BJ (cell line): ENCODE measurements at regions not wholly inside any gene's neighbourhood (a gene's known extent, or its start where the extent isn't known, plus 50 kb on each side); places are given as distances from the start of the nearest gene placed in this dataset.

ENCODE experiments used
- CTCF ChIA-PET: fragments of 350-600 bp; formaldehyde crosslinking; extraction: SDS; loops from one replicate; lab custom pipeline; 2021; ENCODE audit warnings: antibody characterized with exemption, inconsistent platforms; lab: Yijun Ruan, JAX
- POLR2A ChIA-PET: fragments of 300-600 bp; sonication (Branson Sonifier 250); formaldehyde crosslinking; extraction: SDS; loops from one replicate; lab custom pipeline; 2021; ENCODE audit warnings: antibody characterized with exemption; lab: Charles Lee
- DNase-seq: peaks from one replicate; pipeline ENCODE4 v3.0.0-alpha.2; 2011; ENCODE audit warnings: low read depth
- H3K27me3 ChIP-seq: 2 replicates; pipeline ENCODE4 v1.6.0; 2011; ENCODE audit warnings: low read length; ENCODE audit not compliant: control insufficient read depth, insufficient read depth
- H3K36me3 ChIP-seq: 2 replicates; pipeline ENCODE4 v1.5.1; 2011; ENCODE audit warnings: low read length; ENCODE audit not compliant: control insufficient read depth, insufficient read depth
- H3K4me3 ChIP-seq: 2 replicates; pipeline ENCODE4 v1.5.1; 2011; ENCODE audit warnings: low read depth, mild to moderate bottlenecking, control low read depth, low read length
- CTCF ChIP-seq: IDR thresholded peaks from 2 replicates; pipeline ENCODE4 v1.5.1; 2011; ENCODE audit warnings: low read depth, mild to moderate bottlenecking, control low read depth, inconsistent platforms, low read length, moderate library complexity; ENCODE audit not compliant: insufficient read depth

GRCh38 chr10:36500266-36500665, 625.1 kb upstream of the ANKRD30A start:
- Histone ChIP-seq H3K27me3 (no peaks in the 10 kb centered on the region), H3K4me3 (no peak overlapping the region), H3K36me3 (no peaks in the 10 kb centered on the region)
- TF ChIP-seq CTCF = no peak
- ChIA-PET POLR2A (no interaction called here), CTCF (no interaction called here)
- DNase-seq = no peak

GRCh38 chr10:36499693-36500092, 625.7 kb upstream of the ANKRD30A start:
- H3K36me3 ChIP-seq = no peaks in the 10 kb centered on the region
- no peak for TF ChIP-seq CTCF
- CTCF ChIA-PET = no interaction called here
- no peaks in the 10 kb centered on the region for H3K27me3 ChIP-seq
- POLR2A ChIA-PET = no interaction called here
- DNase-seq = peak; percentile 17
- no peak overlapping the region for H3K4me3 ChIP-seq

GRCh38 chr10:36496758-36497157, 628.6 kb upstream of the ANKRD30A start:
- Histone ChIP-seq H3K27me3 (no peaks in the 10 kb centered on the region), H3K36me3 (no peaks in the 10 kb centered on the region), H3K4me3 (no peak overlapping the region)
- CTCF ChIA-PET = no interaction called here
- POLR2A ChIA-PET = no interaction called here
- TF ChIP-seq CTCF = no peak
- no peak for DNase-seq

GRCh38 chr10:36494371-36494770, 631.0 kb upstream of the ANKRD30A start:
- CTCF ChIA-PET = no interaction called here
- DNase-seq = peak; percentile 56
- H3K4me3 ChIP-seq = no peak overlapping the region
- TF ChIP-seq CTCF = no peak
- no peaks in the 10 kb centered on the region for H3K27me3 ChIP-seq
- POLR2A ChIA-PET = no interaction called here
- no peaks in the 10 kb centered on the region for H3K36me3 ChIP-seq

- no peak overlapping the region for H3K4me3 ChIP-seq
- no peak for DNase-seq
- no peak for TF ChIP-seq CTCF
- ChIA-PET CTCF (interaction anchor here (1.2 kb wide), 1 partner anchor 126 kb away, joined by 3 read pairs; no protein-coding TSS in a partner anchor), POLR2A (no interaction called here)
- H3K27me3 ChIP-seq = no peaks in the 10 kb centered on the region
- H3K36me3 ChIP-seq = no peaks in the 10 kb centered on the region
Measured at GRCh38 chr10:36493516-36493880, 631.9 kb upstream of the ANKRD30A start.
